Omental fat pad (tissue), 3 donors: ENCODE measurements at regions not wholly inside any gene's neighbourhood (a gene's known extent, or its start where the extent isn't known, plus 50 kb on each side); places are given as distances from the start of the nearest gene placed in this dataset.

Experiments
- ATAC-seq: fragments of 150-250 bp; one replicate; pipeline ENCODE4 v1.9.1; 2016; ENCODE audit warnings: mild to moderate bottlenecking, moderate library complexity; ENCODE audit not compliant: low FRiP score
- DNase-seq: peaks from one replicate; pipeline ENCODE4 v3.0.0-alpha.2; 2019; ENCODE audit warnings: low spot score
- TF ChIP-seq, protein P1 (sequence below), 3 donors: fragments of 450-650 bp; IDR thresholded peaks; one replicate each; pipeline ENCODE4 v1.5.1; 2016 to 2017; ENCODE audit warnings: antibody characterized with exemption in 3 of 3, mild to moderate bottlenecking in 3 of 3, moderate library complexity in 2 of 3

DNA sequence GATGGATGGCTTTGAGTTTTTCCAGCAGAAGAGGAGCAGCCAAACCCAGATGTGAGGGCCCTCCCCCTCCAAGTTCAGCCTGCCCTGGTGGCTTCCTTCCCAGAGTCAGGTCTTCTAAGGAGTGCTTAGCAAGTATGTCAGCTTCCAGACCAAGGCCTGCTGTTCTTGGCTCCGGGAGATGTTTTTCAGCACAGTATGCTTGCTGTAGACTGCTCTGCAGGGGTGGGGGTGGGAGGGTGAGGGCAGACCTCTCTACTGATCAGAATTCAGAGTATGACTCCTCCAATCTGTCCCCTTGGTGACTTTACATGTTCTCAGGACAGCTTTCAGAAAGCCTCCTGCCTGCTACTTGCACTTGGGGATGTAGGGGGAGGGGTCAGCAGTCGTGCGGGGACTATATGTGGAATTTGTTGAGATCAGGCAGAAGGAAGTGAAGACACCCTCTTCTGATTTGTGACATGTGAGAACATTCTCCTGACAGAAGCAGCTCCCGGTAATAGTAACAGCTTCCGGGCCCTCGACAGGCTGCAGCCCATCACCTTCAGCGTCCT is 516.4 kb upstream of the ZMIZ1 start:
- TF ChIP-seq, protein P1, sequence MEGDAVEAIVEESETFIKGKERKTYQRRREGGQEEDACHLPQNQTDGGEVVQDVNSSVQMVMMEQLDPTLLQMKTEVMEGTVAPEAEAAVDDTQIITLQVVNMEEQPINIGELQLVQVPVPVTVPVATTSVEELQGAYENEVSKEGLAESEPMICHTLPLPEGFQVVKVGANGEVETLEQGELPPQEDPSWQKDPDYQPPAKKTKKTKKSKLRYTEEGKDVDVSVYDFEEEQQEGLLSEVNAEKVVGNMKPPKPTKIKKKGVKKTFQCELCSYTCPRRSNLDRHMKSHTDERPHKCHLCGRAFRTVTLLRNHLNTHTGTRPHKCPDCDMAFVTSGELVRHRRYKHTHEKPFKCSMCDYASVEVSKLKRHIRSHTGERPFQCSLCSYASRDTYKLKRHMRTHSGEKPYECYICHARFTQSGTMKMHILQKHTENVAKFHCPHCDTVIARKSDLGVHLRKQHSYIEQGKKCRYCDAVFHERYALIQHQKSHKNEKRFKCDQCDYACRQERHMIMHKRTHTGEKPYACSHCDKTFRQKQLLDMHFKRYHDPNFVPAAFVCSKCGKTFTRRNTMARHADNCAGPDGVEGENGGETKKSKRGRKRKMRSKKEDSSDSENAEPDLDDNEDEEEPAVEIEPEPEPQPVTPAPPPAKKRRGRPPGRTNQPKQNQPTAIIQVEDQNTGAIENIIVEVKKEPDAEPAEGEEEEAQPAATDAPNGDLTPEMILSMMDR (IDR thresholded peaks at IDR 0.05) = no peak
- no peak for DNase-seq
- ATAC-seq = no peak

DNA sequence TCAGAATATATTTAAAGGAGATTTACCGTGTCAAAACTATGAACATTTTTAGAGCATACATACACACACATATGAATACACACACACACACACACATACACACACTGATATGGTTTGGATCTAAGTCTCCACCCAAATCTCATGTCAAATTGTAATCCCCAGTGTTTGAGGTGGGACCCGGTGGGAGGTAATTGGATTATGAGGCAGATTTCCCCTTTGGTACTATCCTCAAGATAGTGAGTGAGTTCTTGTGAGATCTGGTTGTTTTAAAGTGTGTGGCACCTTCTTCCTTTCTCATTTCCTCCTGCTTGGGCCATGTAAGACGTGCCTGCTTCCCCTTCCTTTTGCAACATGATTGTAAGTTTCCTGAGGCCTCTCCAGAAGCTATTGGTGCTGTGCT is 515.0 kb upstream of the ZMIZ1 start:
- DNase-seq = no peak
- ATAC-seq = no peak
- TF ChIP-seq, protein P1 (IDR thresholded peaks at IDR 0.05) = no peak

DNA sequence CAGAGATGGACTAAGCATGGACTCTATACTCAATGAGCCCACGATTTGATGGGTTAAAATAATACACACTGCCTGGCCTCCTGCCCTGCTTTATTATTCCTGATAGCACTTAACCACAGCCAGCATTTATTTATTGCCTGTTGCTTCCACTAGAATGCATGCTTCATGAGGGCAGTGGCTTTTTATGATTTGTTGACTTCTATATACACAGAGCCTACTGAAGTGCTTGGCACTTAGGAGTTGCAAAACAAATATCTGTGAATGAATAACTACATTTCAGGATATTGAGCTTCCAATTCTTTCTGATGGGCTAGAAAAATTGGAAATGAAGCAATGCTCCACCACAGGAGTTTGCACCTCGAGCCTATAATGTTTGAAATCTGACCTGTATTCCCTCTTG is 513.6 kb upstream of the ZMIZ1 start:
- no peak for ATAC-seq
- TF ChIP-seq, protein P1 (IDR thresholded peaks at IDR 0.05) = no peak
- DNase-seq = no peak

DNA sequence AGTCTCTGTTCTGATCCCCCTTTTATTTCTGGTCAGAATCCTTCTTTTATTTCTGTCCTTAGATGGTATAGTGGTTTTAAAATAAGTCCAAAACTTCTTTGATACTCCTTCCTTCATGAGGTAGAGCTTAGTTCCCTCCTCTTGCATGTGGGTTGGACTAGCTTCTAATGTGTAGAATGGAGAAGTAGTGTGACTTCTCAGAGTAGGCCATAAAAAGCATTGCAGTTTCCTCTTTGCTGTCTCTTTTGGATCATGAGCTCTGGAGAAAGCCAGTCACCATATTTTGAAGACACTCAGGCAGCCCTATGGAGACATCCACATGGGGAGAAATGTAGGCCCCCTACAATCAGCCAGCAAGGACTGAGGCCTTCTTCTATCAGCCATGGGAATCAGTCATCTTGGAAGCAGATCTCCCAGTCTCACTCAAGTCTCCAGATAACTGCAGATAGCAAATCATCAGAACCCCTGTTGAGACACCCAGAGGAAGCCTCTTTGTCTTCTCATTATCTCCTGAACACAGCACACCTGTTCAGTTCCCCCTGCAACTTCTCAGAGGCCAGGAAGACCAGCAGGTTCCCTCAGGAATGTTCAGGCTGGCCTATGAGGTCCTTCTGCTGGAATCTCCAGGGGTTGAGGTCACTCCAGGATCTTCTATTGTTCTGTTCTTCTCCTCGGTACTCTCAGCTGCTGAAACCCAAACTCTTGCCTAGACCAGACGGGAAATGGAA is 511.9 kb upstream of the ZMIZ1 start:
- ATAC-seq (no peak), DNase-seq (no peak)
- TF ChIP-seq, protein P1 (IDR thresholded peaks at IDR 0.05) = no peak

DNA sequence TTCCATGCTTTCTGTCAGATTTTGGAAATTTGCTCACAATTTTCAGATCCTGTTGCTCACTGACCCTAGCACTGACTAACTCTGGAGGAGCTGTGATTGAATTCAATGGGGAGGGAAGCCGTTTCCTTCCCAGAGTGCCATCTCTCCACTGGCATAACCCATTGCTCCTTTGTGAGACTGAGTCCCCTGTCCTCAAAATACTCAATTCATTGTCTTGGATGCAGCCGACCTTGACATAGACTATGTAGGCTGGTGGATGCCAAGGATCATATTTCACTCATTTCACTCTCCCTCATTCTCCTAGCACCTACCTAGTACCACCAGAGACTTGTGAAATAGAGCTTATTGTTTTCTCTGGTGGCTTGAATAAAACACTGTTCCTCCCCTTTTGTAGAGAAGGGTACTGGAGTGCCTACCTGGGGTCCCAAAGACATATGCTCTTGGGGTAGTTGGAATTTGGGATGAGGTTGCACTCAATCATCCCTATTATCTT is 511.3 kb upstream of the ZMIZ1 start:
- DNase-seq = no peak

DNA sequence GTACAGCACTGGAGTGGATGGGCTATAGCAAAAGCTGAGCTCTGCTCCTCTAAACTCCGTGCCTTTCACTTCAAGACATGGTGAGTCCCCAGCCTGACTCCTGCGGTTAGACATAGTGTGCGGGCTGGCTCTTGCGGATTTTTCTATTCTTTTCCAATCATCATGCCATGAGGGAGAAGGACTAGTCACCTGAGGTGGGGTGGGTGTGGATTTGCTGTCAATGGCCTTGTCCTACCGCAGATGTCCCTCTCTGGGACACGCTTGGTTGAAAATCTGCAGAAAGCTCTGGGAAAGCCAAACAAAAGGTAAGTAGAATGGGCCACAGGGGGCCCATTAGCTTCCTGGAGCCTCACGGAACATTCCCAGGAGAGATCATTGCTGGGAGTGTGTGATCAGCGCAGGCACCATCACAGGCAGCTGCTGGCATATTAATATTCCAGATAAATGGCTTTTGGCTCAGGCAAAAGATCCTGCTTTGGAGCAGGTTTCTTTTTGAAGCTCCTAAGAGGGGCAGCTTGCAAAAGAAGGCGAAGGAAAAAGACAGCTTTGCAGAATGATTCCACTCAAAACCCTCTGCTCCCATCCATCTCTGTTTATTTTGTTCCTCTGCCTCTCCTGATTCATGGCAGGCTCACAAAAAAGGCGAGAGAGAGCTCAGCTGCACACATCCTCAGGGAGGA is 509.0 kb upstream of the ZMIZ1 start:
- TF ChIP-seq, protein P1 (IDR thresholded peaks at IDR 0.05) = no peak
- no peak for ATAC-seq
- no peak for DNase-seq

More for the DNA sequence above, 511.3 kb upstream of the ZMIZ1 start:
- TF ChIP-seq, protein P1 (IDR thresholded peaks at IDR 0.05) = no peak
- no peak for ATAC-seq
